PC-9 (cell line): ENCODE measurements at regions not wholly inside any gene's neighbourhood (a gene's known extent, or its start where the extent isn't known, plus 50 kb on each side); places are given as distances from the start of the nearest gene placed in this dataset.

Source experiments
- EZH2 ChIP-seq: fragments of 200-600 bp; sonication (generic); IDR thresholded peaks from 2 replicates; pipeline ENCODE4 v1.8.0; 2017; ENCODE audit warnings: antibody characterized with exemption, low read depth
- TF ChIP-seq, protein P1 (sequence below): fragments of 200-600 bp; sonication (generic); conservative IDR thresholded peaks from 2 replicates; pipeline ENCODE4 v1.6.1; 2017; ENCODE audit warnings: mixed run types, antibody characterized with exemption, mild to moderate bottlenecking, moderate library complexity

DNA sequence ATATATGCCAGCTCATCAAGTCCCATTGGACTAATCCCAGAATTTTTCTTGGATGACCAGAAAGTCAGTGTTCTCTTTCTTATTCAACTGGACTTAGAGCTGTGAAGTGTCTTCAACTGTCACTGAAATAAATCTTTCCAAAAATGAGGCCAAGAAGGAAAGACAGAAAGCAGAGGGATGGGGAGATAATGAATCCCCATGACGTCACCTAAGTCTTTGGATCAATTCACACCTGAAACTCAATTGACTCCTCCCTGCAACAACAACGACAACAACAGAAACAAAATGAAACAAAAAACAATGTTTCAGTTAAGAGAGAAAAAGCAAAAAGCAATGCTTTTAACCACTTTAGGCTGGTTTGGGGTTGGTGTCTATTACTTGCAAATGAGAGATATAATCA lies 91.2 kb downstream of the OXGR1 start:
- TF ChIP-seq, protein P1, sequence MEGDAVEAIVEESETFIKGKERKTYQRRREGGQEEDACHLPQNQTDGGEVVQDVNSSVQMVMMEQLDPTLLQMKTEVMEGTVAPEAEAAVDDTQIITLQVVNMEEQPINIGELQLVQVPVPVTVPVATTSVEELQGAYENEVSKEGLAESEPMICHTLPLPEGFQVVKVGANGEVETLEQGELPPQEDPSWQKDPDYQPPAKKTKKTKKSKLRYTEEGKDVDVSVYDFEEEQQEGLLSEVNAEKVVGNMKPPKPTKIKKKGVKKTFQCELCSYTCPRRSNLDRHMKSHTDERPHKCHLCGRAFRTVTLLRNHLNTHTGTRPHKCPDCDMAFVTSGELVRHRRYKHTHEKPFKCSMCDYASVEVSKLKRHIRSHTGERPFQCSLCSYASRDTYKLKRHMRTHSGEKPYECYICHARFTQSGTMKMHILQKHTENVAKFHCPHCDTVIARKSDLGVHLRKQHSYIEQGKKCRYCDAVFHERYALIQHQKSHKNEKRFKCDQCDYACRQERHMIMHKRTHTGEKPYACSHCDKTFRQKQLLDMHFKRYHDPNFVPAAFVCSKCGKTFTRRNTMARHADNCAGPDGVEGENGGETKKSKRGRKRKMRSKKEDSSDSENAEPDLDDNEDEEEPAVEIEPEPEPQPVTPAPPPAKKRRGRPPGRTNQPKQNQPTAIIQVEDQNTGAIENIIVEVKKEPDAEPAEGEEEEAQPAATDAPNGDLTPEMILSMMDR = no peak
- TF ChIP-seq EZH2 = no peak
